NCI-H2196 treated with DMSO at 0.1 percent for 48 hours (cell line): ENCODE measurements at regions not wholly inside any gene's neighbourhood (a gene's known extent, or its start where the extent isn't known, plus 50 kb on each side); places are given as distances from the start of the nearest gene placed in this dataset.
"Not testable (repeated sequence)": the region's sequence is repeated elsewhere in the genome, so short reads cannot be mapped to it uniquely, and the experiment has no call there.

ENCODE experiments used
- DNase-seq: peaks from one replicate; lab custom pipeline; 2025; ENCODE audit not compliant: unreplicated experiment; lab: John Stamatoyannopoulos, UW

- no peak for DNase-seq
These were observed 552.8 kb upstream of the NR5A2 start for GRCh38 chr1:199474738-199475137.

DNA sequence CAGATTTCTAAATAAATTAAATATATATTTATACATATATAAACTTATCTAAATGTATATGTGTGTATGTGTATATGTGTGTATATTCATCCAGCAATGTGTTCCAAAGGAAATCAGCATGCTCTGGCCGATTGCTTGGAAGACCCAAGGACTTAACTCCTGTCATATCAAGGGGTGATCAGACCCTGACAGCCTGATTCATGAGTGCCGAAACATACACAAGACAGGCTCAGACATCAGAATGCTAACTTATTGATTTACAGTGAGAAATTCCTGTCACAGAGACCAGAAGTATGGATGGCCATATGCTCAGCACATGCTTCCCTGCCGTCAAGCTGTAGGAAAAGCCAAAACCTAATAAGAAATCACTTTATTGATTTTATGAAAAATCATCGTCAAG lies 545.1 kb upstream of the NR5A2 start:
- no peak for DNase-seq

GRCh38 chr1:199489594-199489993 lies 537.9 kb upstream of the NR5A2 start:
- no peak for DNase-seq

- no peak for DNase-seq
These were observed 536.6 kb upstream of the NR5A2 start for GRCh38 chr1:199490769-199491527.

DNA sequence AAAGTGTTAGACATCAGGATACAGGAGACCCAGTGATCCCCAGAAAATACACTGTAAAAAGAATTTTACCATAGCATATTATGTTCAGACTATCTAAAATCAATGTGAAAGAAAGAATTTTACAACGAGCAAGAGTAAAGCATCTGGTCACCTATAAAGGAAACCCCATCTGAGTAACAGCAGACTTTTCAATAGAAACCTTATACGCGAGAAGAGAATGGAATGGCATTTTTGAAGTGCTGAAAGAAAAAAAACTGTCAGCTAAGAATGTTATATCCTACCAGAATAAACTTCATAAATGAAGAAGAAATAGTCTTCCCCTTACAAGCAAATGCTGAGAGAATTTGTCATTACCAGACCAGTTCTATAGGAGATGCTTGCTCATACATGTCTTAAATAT lies 532.1 kb upstream of the NR5A2 start:
- DNase-seq = no peak

DNA sequence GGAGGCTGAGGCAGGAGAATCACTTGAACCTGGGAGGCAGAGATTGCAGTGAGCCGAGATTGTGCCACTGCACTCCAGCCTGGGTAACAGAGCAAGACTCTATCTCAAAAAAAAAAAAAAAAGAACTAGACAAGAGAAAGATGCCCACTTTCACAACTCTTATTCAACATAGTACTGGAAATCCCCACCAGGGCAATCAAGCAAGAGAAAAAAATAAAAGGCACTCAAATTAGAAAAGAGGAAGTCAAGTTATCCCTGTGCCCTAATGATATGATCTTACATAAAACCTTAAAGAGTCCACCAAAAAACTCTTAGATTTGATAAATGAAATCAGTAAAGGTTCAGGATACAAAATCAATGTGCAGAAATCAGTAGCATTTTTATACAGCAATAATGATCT lies 528.7 kb upstream of the NR5A2 start:
- DNase-seq = not testable (repeated sequence)

DNA sequence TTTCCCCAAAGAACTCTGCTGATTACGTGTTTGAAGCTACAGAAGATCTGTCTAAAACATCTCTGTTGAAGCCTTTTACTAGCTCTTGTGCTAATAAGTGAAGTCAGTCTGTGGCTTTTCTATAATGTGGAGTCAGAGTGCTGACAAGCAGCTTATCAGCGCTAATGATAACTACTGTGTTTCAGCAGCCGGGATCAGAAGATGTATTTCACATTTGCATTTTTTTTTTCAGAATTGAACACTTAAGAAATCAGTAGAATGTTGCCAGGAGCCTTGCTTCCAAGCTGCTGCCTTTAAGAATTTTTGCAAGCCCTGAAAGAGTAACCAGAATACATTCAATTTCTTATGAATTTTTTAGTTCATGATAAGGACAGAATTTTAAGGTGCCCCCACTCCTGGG lies 519.4 kb upstream of the NR5A2 start:
- DNase-seq = no peak

GRCh38 chr1:199508653-199509052 lies 518.9 kb upstream of the NR5A2 start:
- DNase-seq = no peak

- DNase-seq = no peak
These were observed 518.1 kb upstream of the NR5A2 start for GRCh38 chr1:199509456-199509855.

DNA sequence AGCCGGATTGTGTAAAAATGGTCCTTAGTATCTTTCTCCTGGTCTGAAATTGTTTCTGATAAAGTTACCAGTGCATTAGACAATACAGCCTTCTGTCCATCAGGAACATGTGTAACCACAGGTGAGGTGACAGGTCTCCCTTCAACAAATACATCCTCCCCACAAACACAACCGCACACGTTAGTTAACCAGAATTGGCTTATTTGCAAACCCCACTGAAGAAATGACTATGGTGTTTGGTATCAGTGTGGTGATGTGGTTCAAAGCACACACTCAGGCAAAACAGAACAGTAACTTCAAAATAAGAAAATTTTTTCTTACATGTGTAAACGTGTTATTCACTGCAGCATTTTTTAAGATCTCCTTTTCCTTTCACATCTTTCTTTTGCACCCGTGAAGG lies 517.2 kb upstream of the NR5A2 start:
- DNase-seq = no peak

- no peak for DNase-seq
These were observed 515.3 kb upstream of the NR5A2 start for GRCh38 chr1:199512037-199512710.

DNA sequence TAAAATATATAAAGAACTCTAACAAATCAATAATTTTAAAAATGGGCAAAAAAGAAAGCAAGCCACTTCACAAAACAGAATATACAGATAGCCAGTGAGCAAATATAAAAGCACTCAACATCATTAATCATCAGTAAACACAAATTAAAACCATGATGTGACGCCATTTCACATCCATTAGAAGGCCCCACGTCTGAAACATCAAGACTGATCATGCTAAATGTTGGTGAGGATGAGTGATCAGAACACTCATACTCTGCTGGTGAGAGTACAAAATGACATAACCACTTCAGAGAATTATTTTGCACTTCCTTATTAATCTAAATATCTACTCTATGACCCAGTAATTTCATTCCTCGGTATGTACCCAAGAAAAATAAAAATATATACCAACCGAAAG lies 512.2 kb upstream of the NR5A2 start:
- no peak for DNase-seq

GRCh38 chr1:199522338-199522737 lies 505.2 kb upstream of the NR5A2 start:
- no peak for DNase-seq

- DNase-seq = no peak
These were observed 504.6 kb upstream of the NR5A2 start for GRCh38 chr1:199522936-199523335.

GRCh38 chr1:199529324-199529723 lies 498.2 kb upstream of the NR5A2 start:
- DNase-seq = no peak

GRCh38 chr1:199533361-199533760 lies 494.1 kb upstream of the NR5A2 start:
- DNase-seq = not testable (repeated sequence)

- no peak for DNase-seq
These were observed 481.7 kb upstream of the NR5A2 start for GRCh38 chr1:199545780-199546179.

DNA sequence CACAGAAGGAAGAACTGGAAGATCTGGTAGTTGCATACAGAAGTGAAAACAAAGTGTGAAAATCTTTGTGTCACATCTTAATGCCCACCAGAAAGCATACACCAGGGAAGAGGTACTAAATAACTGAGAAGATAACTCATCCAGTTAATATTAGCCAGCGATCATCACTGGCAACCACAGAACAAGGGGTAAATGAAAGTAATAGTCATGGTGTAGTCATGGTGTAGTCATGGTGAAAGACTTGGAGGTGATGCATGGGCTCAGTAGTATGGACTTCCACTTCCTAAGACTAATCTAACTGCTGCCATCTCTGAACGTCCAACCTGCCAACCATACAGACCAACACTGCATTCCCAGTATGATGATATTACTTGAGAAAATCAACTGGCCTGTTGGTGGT lies 481.2 kb upstream of the NR5A2 start:
- no peak for DNase-seq

- no peak for DNase-seq
These were observed 478.1 kb upstream of the NR5A2 start for GRCh38 chr1:199549421-199549820.

GRCh38 chr1:199550199-199551065 lies 477.1 kb upstream of the NR5A2 start:
- DNase-seq = no peak

GRCh38 chr1:199551967-199552565 lies 475.4 kb upstream of the NR5A2 start:
- DNase-seq = peak; percentile 16
